Ovary (tissue), 7 donors: ENCODE measurements at regions not wholly inside any gene's neighbourhood (a gene's known extent, or its start where the extent isn't known, plus 50 kb on each side); places are given as distances from the start of the nearest gene placed in this dataset.
A peak's percentile ranks its signal among the peaks of the same experiment; 100 is the strongest.
"Not testable (repeated sequence)": the region's sequence is repeated elsewhere in the genome, so short reads cannot be mapped to it uniquely, and the experiment has no call there.

Experiments
- DNase-seq, 5 donors: peaks; one replicate each; pipeline ENCODE4 v3.0.0-alpha.2; 2019 to 2020
- H3K27ac ChIP-seq, 2 donors: fragments of 200-600 bp; one replicate each; pipeline versions ENCODE4 v1.5.1 to v1.8.0; 2019 to 2022
- H3K27me3 ChIP-seq: fragments of 200-600 bp; one replicate; pipeline ENCODE4 v1.8.0; 2022
- H3K36me3 ChIP-seq: fragments of 200-600 bp; sonication (generic); one replicate; pipeline ENCODE4 v1.5.1; 2019
- H3K4me1 ChIP-seq: one replicate; pipeline ENCODE4 v1.8.1; 2013; ENCODE audit warnings: mild to moderate bottlenecking, moderate library complexity; ENCODE audit not compliant: insufficient read depth
- H3K4me3 ChIP-seq: fragments of 200-600 bp; sonication (generic); one replicate; pipeline ENCODE4 v1.5.1; 2017
- H3K9me3 ChIP-seq, 2 donors: fragments of 200-600 bp in 1 of 2; sonication (generic) in 1 of 2; one replicate each; pipeline versions ENCODE4 v1.5.1 to v1.8.1; 2013 to 2019; ENCODE audit warnings: mild to moderate bottlenecking in 1 of 2, moderate library complexity in 1 of 2
- CTCF ChIP-seq, 3 donors: fragments of 450-650 bp in 2 of 3; fragments of 200-600 bp in 1 of 3; IDR thresholded peaks; one replicate each; pipeline versions ENCODE4 v1.5.1 to v1.8.0; 2016 to 2022; ENCODE audit warnings: antibody characterized with exemption in 3 of 3, mild to moderate bottlenecking in 1 of 3
- EP300 ChIP-seq: sonication (generic); formaldehyde crosslinking; IDR thresholded peaks from one replicate; pipeline ENCODE4 v1.6.1; 2017; ENCODE audit warnings: antibody characterized with exemption
- POLR2A ChIP-seq: fragments of 450-650 bp; IDR thresholded peaks from one replicate; pipeline ENCODE4 v1.6.1; 2017; ENCODE audit warnings: antibody characterized with exemption, mild to moderate bottlenecking, moderate library complexity
- WGBS, 3 donors: extraction: QIAGEN DNeasy Blood & Tissue Kit in 1 of 3; methylation state at CpG; one replicate each; pipeline versions ENCODE4 v1.1.5 to v1.1.7; 2013 to 2017; 5-methylcytosine and 5-hydroxymethylcytosine counted together
- intact Hi-C, 4 donors: fragments of 100-400 bp; cut with DNase I; formaldehyde crosslinking; loops; one replicate each; pipeline versions ENCODE4 v1.11.0 to v1.15.1; 2022 to 2023
- donor health status: DM: no; HTN: no; CAD: no; lungs with moderate emphysema.
- donor health status: DM: no; HTN: no; CAD: no.
- donor health status: Bipolar disorder and iron deficiency.
- donor health status: DM: no; HTN: no; CAD: no.
- donor health status: DM: yes; HTN: yes; CAD: no.

DNA sequence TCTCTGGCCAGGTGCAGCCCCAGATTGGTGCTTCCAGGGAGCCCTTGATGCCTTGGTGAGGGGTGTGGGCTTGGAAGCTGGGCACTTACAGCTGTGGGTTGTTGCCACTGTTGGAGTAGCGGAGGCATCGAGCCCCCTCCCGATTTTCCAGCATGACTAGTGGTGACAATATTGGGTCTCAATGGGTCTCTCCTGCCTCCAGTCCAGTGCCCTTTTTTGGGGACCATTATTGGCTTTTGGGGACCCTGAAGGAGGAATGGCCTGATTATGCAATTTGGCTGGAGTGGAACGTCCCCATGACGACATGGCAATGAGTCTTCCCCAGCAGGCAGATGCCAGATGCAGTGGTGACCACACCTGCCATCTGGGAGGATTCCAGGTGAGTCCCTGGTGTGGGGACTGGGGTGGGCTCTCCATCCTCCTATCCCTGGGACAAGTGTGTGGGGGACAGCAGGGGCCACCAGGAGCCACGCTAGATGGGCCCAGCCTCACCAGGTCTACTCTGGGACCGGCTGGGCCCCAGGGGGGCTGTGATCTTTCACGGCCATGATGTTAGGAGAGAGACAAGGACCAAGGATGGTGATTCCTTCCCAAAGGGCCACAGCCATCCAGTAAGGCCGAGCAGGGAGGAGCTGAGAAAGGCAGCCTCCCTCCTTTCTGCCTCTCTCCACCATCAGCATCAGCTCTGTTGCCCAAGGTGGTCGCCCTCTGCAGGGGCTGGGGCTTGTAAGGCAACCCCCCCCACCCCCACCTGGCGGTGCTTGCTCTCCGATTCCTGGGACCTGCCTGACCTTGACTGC lies 196.8 kb downstream of the GOLGA6L6 start:
- Histone ChIP-seq H3K4me1 (no peaks in the 10 kb centered on the region), H3K27me3 (no peaks in the 10 kb centered on the region), H3K27ac (no peak overlapping the region), H3K36me3 (no peaks in the 10 kb centered on the region), H3K4me3 (no peak overlapping the region), H3K9me3 (peaks cover 6 to 14% of the 10 kb centered on the region in 2 donors)
- no peak for TF ChIP-seq EP300
- TF ChIP-seq POLR2A = no peak
- peak in 1 of 5 donors; percentile 32 for DNase-seq
- intact Hi-C loops = no loop called here
- 69 to 76% (median 70%) methylated on average over 12 of the region's 12 CpGs for WGBS, 3 donors

DNA sequence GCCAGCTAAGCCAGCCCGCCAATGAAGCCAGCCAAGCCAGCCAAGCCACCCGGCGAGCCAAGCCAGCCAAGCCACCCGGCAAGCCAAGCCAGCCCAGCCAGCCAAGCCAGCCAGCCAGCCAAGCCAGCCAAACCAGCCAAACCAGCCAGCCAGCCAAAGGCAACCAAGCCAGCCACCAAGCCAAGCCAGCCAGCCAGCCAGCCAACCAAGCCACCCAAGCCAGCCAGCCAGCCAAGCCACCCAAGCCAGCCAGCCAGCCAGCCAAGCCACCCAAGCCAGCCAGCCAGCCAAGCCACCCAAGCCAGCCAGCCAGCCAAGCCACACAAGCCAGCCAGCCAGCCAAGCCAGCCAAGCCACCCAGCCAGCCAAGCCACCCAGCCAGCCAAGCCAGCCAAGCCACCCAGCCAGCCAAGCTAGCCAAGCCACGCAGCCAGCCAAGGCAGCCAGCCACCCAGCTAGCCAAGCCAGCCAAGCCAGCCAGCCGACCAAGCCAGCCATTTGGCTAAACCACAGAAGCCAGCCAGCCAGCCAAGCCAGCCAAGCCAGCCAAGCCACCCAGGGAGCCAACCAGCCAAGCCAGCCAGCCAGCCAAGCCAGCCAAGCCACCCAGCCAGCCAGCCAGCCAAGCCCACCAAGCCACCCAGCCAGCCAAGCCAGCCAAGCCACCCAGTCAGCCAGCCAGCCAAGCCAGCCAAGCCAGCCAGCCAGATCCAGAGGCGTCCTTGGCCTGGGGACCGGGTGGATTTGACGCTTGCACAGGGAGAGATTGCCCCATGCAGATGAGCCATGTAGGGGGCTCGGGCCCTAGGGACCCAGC lies 198.0 kb downstream of the GOLGA6L6 start:
- H3K9me3 ChIP-seq = peaks cover 6 to 14% of the 10 kb centered on the region in 2 donors
- H3K27me3 ChIP-seq, H3K4me3 ChIP-seq, intact Hi-C loops, H3K36me3 ChIP-seq, H3K4me1 ChIP-seq, H3K27ac ChIP-seq: not testable (repeated sequence)
- peak in 1 of 5 donors; percentile 29 for DNase-seq
- WGBS, 3 donors = 76 to 88% (median 83%) methylated on average over 10 of the region's 10 CpGs

GRCh38 chr15:20342601-20343394 lies 198.8 kb downstream of the GOLGA6L6 start:
- H3K9me3 ChIP-seq = peaks cover 6 to 14% of the 10 kb centered on the region in 2 donors

GRCh38 chr15:20341901-20342600 lies 199.5 kb downstream of the GOLGA6L6 start:
- Histone ChIP-seq H3K27me3 (no peaks in the 10 kb centered on the region), H3K4me1 (no peaks in the 10 kb centered on the region), H3K9me3 (peaks cover 6 to 18% of the 10 kb centered on the region in 2 donors), H3K36me3 (no peaks in the 10 kb centered on the region), H3K4me3 (no peak overlapping the region), H3K27ac (no peak overlapping the region)
- DNase-seq = peak in 4 of 5 donors; percentile 50 to 70 (median 64)
- TF ChIP-seq EP300 (no peak), CTCF (IDR thresholded peaks at IDR 0.05) (no peak), POLR2A (no peak)
- intact Hi-C loops = no loop called here
- 48 to 68% (median 53%) methylated on average over 5 of the region's 5 CpGs for WGBS, 3 donors

More at GRCh38 chr15:20342601-20343394, 198.8 kb downstream of the GOLGA6L6 start:
- H3K4me3 ChIP-seq, H3K4me1 ChIP-seq, H3K27ac ChIP-seq, H3K36me3 ChIP-seq, H3K27me3 ChIP-seq, intact Hi-C loops: not testable (repeated sequence)
- DNase-seq = peak in 1 of 5 donors; percentile 26
- WGBS, 3 donors = 50 to 63% (median 62%) methylated on average over 4 of the region's 4 CpGs

DNA sequence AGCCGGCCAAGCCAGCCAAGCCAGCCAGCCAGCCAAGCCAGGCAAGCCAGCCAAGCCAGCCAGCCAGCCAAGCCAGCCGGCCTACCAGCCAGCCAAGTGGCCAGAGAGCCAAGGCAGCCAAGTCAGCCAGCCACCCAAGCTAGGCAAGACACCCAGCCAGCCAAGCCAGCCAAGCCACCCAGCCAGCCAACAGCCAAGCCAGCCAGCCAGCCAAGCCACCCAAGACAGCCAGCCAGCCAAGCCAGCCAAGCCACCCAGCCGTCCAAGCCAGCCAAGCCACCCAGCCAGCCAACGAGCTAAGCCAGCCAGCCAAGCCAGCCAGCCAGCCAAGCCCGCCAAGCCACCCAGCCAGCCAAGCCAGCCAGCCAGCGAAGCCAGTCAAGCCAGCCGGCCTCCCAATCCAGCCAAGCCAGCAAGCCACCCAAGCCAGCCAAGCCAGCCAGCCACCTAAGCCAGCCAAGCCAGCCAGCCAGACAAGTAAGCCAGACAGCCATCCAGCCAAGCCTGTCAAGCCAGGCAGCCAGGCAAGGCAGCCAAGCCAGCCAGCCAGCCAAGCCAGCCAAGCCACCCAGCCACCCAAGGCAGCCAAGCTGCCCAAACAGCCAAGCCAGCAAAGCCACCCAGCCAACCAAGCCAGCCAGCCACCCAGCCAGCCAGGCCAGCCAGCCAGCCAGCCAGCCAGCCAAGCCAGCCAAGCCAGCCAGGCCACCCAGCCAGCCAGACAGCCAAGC lies 200.5 kb downstream of the GOLGA6L6 start:
- WGBS, 3 donors = 68 to 71% (median 70%) methylated on average over 7 of the region's 7 CpGs

More for the DNA sequence above, 200.5 kb downstream of the GOLGA6L6 start:
- no peaks in the 10 kb centered on the region for H3K36me3 ChIP-seq
- H3K27me3 ChIP-seq = no peaks in the 10 kb centered on the region
- H3K4me3 ChIP-seq = no peak overlapping the region
- peaks cover 6 to 18% of the 10 kb centered on the region in 2 donors for H3K9me3 ChIP-seq
- H3K27ac ChIP-seq = no peak overlapping the region
- TF ChIP-seq POLR2A = no peak
- no peak for TF ChIP-seq CTCF (IDR thresholded peaks at IDR 0.05)
- no peak for TF ChIP-seq EP300
- DNase-seq = peak; percentile 54 to 69 (median 64)
- H3K4me1 ChIP-seq = no peaks in the 10 kb centered on the region
- intact Hi-C loops = no loop called here
